Suprapubic skin (tissue), 4 donors: ENCODE measurements at regions not wholly inside any gene's neighbourhood (a gene's known extent, or its start where the extent isn't known, plus 50 kb on each side); places are given as distances from the start of the nearest gene placed in this dataset.

ENCODE experiments used
- DNase-seq, 2 donors: peaks; one replicate each; pipeline ENCODE4 v3.0.0-alpha.2; 2019; ENCODE audit warnings: low spot score in 2 of 2
- H3K27ac ChIP-seq: fragments of 200-600 bp; sonication (generic); one replicate; pipeline ENCODE4 v1.5.1; 2019
- H3K27me3 ChIP-seq: fragments of 200-600 bp; sonication (generic); one replicate; pipeline ENCODE4 v1.5.1; 2019
- H3K36me3 ChIP-seq: fragments of 200-600 bp; sonication (generic); one replicate; pipeline ENCODE4 v1.5.1; 2019
- H3K4me1 ChIP-seq: fragments of 200-600 bp; sonication (generic); one replicate; pipeline ENCODE4 v1.5.1; 2019
- H3K4me3 ChIP-seq: fragments of 200-600 bp; sonication (generic); one replicate; pipeline ENCODE4 v1.5.1; 2019; ENCODE audit warnings: mild to moderate bottlenecking
- H3K9me3 ChIP-seq: fragments of 200-600 bp; sonication (generic); one replicate; pipeline ENCODE4 v1.5.1; 2019
- EP300 ChIP-seq: sonication (generic); formaldehyde crosslinking; IDR thresholded peaks from one replicate; pipeline ENCODE4 v1.6.1; 2017; ENCODE audit warnings: antibody characterized with exemption
- POLR2A ChIP-seq, 2 donors: fragments of 450-650 bp; IDR thresholded peaks; one replicate each; pipeline ENCODE4 v1.6.1; 2017; ENCODE audit warnings: antibody characterized with exemption in 2 of 2, mild to moderate bottlenecking in 2 of 2, moderate library complexity in 2 of 2
- POLR2AphosphoS5 ChIP-seq, 3 donors: sonication (generic); formaldehyde crosslinking; IDR thresholded peaks; one replicate each; pipeline ENCODE4 v1.6.1; 2017; ENCODE audit warnings: antibody characterized with exemption in 3 of 3
- WGBS: methylation state at CpG from one replicate; pipeline ENCODE4 v1.1.5; 2018; 5-methylcytosine and 5-hydroxymethylcytosine counted together
- TF ChIP-seq, protein P1 (sequence below), 2 donors: fragments of 200-600 bp in 1 of 2; fragments of 450-650 bp in 1 of 2; sonication (generic) in 1 of 2; IDR thresholded peaks; one replicate each; pipeline ENCODE4 v1.5.1; 2016 to 2019; ENCODE audit warnings: antibody characterized with exemption in 2 of 2, mild to moderate bottlenecking in 1 of 2, moderate library complexity in 1 of 2

- TF ChIP-seq, protein P1, sequence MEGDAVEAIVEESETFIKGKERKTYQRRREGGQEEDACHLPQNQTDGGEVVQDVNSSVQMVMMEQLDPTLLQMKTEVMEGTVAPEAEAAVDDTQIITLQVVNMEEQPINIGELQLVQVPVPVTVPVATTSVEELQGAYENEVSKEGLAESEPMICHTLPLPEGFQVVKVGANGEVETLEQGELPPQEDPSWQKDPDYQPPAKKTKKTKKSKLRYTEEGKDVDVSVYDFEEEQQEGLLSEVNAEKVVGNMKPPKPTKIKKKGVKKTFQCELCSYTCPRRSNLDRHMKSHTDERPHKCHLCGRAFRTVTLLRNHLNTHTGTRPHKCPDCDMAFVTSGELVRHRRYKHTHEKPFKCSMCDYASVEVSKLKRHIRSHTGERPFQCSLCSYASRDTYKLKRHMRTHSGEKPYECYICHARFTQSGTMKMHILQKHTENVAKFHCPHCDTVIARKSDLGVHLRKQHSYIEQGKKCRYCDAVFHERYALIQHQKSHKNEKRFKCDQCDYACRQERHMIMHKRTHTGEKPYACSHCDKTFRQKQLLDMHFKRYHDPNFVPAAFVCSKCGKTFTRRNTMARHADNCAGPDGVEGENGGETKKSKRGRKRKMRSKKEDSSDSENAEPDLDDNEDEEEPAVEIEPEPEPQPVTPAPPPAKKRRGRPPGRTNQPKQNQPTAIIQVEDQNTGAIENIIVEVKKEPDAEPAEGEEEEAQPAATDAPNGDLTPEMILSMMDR (IDR thresholded peaks at IDR 0.05) = no peak
- TF ChIP-seq EP300 (no peak), POLR2A (IDR thresholded peaks at IDR 0.05) (no peak), POLR2AphosphoS5 (IDR thresholded peaks at IDR 0.05) (no peak)
- Histone ChIP-seq H3K27ac (no peak overlapping the region), H3K4me3 (no peak overlapping the region), H3K36me3 (no peaks in the 10 kb centered on the region), H3K27me3 (no peaks in the 10 kb centered on the region), H3K4me1 (no peaks in the 10 kb centered on the region), H3K9me3 (no peaks in the 10 kb centered on the region)
- WGBS = 70% methylated on average over 6 of the region's 6 CpGs
- DNase-seq = no peak
Measured at GRCh38 chr13:105338006-105338405, 1197.5 kb downstream of the EFNB2 start.

- DNase-seq = no peak
- Histone ChIP-seq H3K4me3 (no peak overlapping the region), H3K9me3 (no peaks in the 10 kb centered on the region), H3K4me1 (no peaks in the 10 kb centered on the region), H3K36me3 (no peaks in the 10 kb centered on the region), H3K27ac (no peak overlapping the region), H3K27me3 (no peaks in the 10 kb centered on the region)
- WGBS = 57% methylated on average over 7 of the region's 7 CpGs
- no peak for TF ChIP-seq EP300
Measured at GRCh38 chr13:105336706-105337576, 1198.5 kb downstream of the EFNB2 start.

DNA sequence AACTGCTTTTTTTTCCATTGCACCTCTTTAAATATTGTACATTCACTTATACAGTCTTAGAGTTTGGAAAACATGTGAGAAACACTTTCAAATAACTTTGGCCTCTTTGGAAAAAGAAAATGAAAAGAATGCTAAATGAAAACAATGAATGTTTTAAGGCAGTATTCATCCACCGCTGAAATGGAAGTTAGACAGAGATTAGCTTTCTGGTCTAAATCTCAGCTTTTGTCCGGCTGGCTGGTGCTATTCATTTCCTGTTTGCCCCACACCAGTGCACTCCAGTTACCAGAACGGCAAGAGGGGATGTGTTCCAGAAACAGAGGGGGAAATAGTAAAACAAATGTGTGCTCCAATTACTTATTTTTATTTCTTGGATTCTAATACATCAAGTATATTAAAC is 1201.3 kb downstream of the EFNB2 start:
- H3K4me1 ChIP-seq = no peaks in the 10 kb centered on the region
- DNase-seq = no peak
- H3K4me3 ChIP-seq = no peak overlapping the region
- no peak for TF ChIP-seq POLR2A (IDR thresholded peaks at IDR 0.05)
- TF ChIP-seq, protein P1 (IDR thresholded peaks at IDR 0.05) = no peak
- TF ChIP-seq POLR2AphosphoS5 (IDR thresholded peaks at IDR 0.05) = no peak
- TF ChIP-seq EP300 = no peak
- H3K36me3 ChIP-seq = no peaks in the 10 kb centered on the region
- no peaks in the 10 kb centered on the region for H3K9me3 ChIP-seq
- WGBS = 62% methylated on average over 3 of the region's 3 CpGs
- H3K27ac ChIP-seq = no peak overlapping the region
- no peaks in the 10 kb centered on the region for H3K27me3 ChIP-seq

- TF ChIP-seq, protein P1 (IDR thresholded peaks at IDR 0.05) = no peak
- no peak for TF ChIP-seq POLR2AphosphoS5 (IDR thresholded peaks at IDR 0.05)
- no peak for TF ChIP-seq POLR2A (IDR thresholded peaks at IDR 0.05)
- TF ChIP-seq EP300 = no peak
- Histone ChIP-seq H3K4me3 (no peak overlapping the region), H3K36me3 (no peaks in the 10 kb centered on the region), H3K27me3 (no peaks in the 10 kb centered on the region), H3K9me3 (no peaks in the 10 kb centered on the region), H3K4me1 (no peaks in the 10 kb centered on the region), H3K27ac (no peak overlapping the region)
- 85% methylated on average over 5 of the region's 5 CpGs for WGBS
- DNase-seq = no peak
Measured at GRCh38 chr13:105333416-105333815, 1202.0 kb downstream of the EFNB2 start.

- H3K4me1 ChIP-seq = no peaks in the 10 kb centered on the region
- DNase-seq = no peak
- H3K36me3 ChIP-seq = no peaks in the 10 kb centered on the region
- WGBS = 88% methylated on average over 2 of the region's 2 CpGs
- H3K27me3 ChIP-seq = no peaks in the 10 kb centered on the region
- H3K27ac ChIP-seq = no peak overlapping the region
- H3K4me3 ChIP-seq = no peak overlapping the region
- no peak for TF ChIP-seq POLR2A (IDR thresholded peaks at IDR 0.05)
- TF ChIP-seq POLR2AphosphoS5 (IDR thresholded peaks at IDR 0.05) = no peak
- TF ChIP-seq, protein P1 (IDR thresholded peaks at IDR 0.05) = no peak
- TF ChIP-seq EP300 = no peak
- H3K9me3 ChIP-seq = no peaks in the 10 kb centered on the region
Measured at GRCh38 chr13:105329359-105329758, 1206.1 kb downstream of the EFNB2 start.
